Transverse colon (tissue), 4 donors: ENCODE measurements at regions not wholly inside any gene's neighbourhood (a gene's known extent, or its start where the extent isn't known, plus 50 kb on each side); places are given as distances from the start of the nearest gene placed in this dataset.

Source experiments
- DNase-seq: peaks from one replicate; pipeline ENCODE4 v3.0.0-alpha.2; 2019
- H3K27ac ChIP-seq, 4 donors: fragments of 200-600 bp; sonication (generic); 2 replicates each; pipeline ENCODE4 v1.5.1; 2016 to 2018; ENCODE audit warnings: inconsistent platforms in 4 of 4
- H3K27me3 ChIP-seq: fragments of 200-600 bp; sonication (generic); 2 replicates; pipeline ENCODE4 v1.5.1; 2017; ENCODE audit warnings: inconsistent platforms
- H3K36me3 ChIP-seq, 4 donors: fragments of 200-600 bp; sonication (generic); 2 replicates each; pipeline ENCODE4 v1.5.1; 2017 to 2019; ENCODE audit warnings: inconsistent platforms in 4 of 4
- H3K4me1 ChIP-seq, 4 donors: fragments of 200-600 bp; sonication (generic); 2 replicates each; pipeline ENCODE4 v1.5.1; 2017 to 2020; ENCODE audit warnings: inconsistent platforms in 4 of 4
- H3K4me3 ChIP-seq, 4 donors: fragments of 200-600 bp; sonication (generic); 1 replicate in 1 of 4; 2 replicates in 3 of 4; pipeline versions ENCODE4 v1.5.1 to v1.6.1; 2017 to 2019; ENCODE audit warnings: inconsistent platforms in 4 of 4
- H3K9me3 ChIP-seq, 2 donors: fragments of 200-600 bp; sonication (generic); 2 replicates each; pipeline ENCODE4 v1.5.1; 2017 to 2019; ENCODE audit warnings: inconsistent platforms in 2 of 2
- EP300 ChIP-seq: sonication (generic); formaldehyde crosslinking; IDR thresholded peaks from one replicate; pipeline ENCODE4 v1.6.1; 2017; ENCODE audit warnings: antibody characterized with exemption, low read depth
- POLR2A ChIP-seq: fragments of 450-650 bp; IDR thresholded peaks from one replicate; pipeline ENCODE4 v1.6.1; 2016; ENCODE audit warnings: antibody characterized with exemption, mild to moderate bottlenecking, moderate library complexity
- POLR2AphosphoS5 ChIP-seq, 3 donors: sonication (generic); formaldehyde crosslinking; IDR thresholded peaks; one replicate each; pipeline ENCODE4 v1.6.1; 2016; ENCODE audit warnings: antibody characterized with exemption in 3 of 3
- WGBS, 2 donors: methylation state at CpG; one replicate each; pipeline ENCODE4 v1.1.5; 2018; ENCODE audit warnings: low coverage in 1 of 2; 5-methylcytosine and 5-hydroxymethylcytosine counted together
- in situ Hi-C, 4 donors: fragments of 200-750 bp; cut with MboI; loops; one replicate each; pipeline versions ENCODE4 v1.15.0 to v1.15.1; 2017; ENCODE audit warnings: low sequenced_read_pairs in 3 of 4, low pct_ligation_motif_present in 1 of 4, low pct_unique_long_range_greater_than_20kb in 1 of 4
- intact Hi-C: fragments of 100-400 bp; cut with DNase I; formaldehyde crosslinking; loops from one replicate; pipeline ENCODE4 v1.15.1; 2023; ENCODE audit warnings: low total_unique reads
- TF ChIP-seq, protein P1 (sequence below), 5 experiments: fragments of 200-600 bp in 3 of 5; fragments of 450-650 bp in 2 of 5; sonication (generic) in 3 of 5; IDR thresholded peaks; 1 replicate in 2 of 5; 2 replicates in 3 of 5; pipeline ENCODE4 v1.5.1; 2016 to 2017; ENCODE audit warnings: antibody characterized with exemption in 5 of 5, inconsistent platforms in 3 of 5, mild to moderate bottlenecking in 2 of 5, moderate library complexity in 1 of 5

- H3K9me3 ChIP-seq, result no peaks in the 10 kb centered on the region
- no peaks in the 10 kb centered on the region for H3K4me1 ChIP-seq
- DNase-seq, result no peak
- peaks cover 4% of the 10 kb centered on the region for H3K27me3 ChIP-seq
- TF ChIP-seq, protein P1, sequence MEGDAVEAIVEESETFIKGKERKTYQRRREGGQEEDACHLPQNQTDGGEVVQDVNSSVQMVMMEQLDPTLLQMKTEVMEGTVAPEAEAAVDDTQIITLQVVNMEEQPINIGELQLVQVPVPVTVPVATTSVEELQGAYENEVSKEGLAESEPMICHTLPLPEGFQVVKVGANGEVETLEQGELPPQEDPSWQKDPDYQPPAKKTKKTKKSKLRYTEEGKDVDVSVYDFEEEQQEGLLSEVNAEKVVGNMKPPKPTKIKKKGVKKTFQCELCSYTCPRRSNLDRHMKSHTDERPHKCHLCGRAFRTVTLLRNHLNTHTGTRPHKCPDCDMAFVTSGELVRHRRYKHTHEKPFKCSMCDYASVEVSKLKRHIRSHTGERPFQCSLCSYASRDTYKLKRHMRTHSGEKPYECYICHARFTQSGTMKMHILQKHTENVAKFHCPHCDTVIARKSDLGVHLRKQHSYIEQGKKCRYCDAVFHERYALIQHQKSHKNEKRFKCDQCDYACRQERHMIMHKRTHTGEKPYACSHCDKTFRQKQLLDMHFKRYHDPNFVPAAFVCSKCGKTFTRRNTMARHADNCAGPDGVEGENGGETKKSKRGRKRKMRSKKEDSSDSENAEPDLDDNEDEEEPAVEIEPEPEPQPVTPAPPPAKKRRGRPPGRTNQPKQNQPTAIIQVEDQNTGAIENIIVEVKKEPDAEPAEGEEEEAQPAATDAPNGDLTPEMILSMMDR (IDR thresholded peaks at IDR 0.05), result no peak
- TF ChIP-seq POLR2A (no peak), POLR2AphosphoS5 (IDR thresholded peaks at IDR 0.05) (no peak), EP300 (no peak)
- H3K4me3 ChIP-seq, result no peak overlapping the region
- in situ Hi-C loops (no loop called here), intact Hi-C loops (no loop called here)
- WGBS, 2 donors, result 83 to 100% methylated on average over 1 to 12 of the region's 12 CpGs
- H3K27ac ChIP-seq, result no peak overlapping the region
- H3K36me3 ChIP-seq, result no peaks in the 10 kb centered on the region
Observed at GRCh38 chr2:128750328-128751165, 431.9 kb upstream of the HS6ST1 start.

DNA sequence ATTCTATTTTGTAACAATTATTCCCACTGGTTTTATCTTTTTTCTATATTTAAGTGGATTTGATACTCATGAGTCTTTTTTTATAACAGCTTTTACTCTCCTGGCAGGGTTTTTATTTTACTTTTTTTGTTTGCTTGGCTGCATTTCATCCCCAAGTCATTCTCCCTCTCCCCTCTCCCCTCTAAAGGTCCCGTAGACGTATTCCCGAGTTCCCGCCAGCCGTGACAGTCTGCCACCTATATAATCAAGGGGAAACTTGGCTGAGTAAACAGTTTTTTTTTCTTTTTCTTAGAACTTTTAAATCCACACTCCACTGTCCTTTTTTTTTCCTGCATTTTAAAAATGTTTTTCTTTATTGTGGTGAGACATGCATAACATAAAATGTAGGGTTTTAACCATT, 433.1 kb upstream of the HS6ST1 start:
- no peak for TF ChIP-seq POLR2AphosphoS5 (IDR thresholded peaks at IDR 0.05)
- TF ChIP-seq EP300, result no peak
- no peak for TF ChIP-seq POLR2A
- TF ChIP-seq, protein P1 (IDR thresholded peaks at IDR 0.05), result no peak
- WGBS, 2 donors, result 58 to 61% methylated on average over 5 of the region's 5 CpGs
- Histone ChIP-seq H3K36me3 (no peaks in the 10 kb centered on the region), H3K27me3 (no peaks in the 10 kb centered on the region), H3K9me3 (no peaks in the 10 kb centered on the region), H3K27ac (no peak overlapping the region), H3K4me1 (no peaks in the 10 kb centered on the region), H3K4me3 (no peak overlapping the region)
- DNase-seq, result no peak
- in situ Hi-C loops, result no loop called here
- intact Hi-C loops, result no loop called here

GRCh38 chr2:128752691-128753263, 434.1 kb upstream of the HS6ST1 start:
- Histone ChIP-seq H3K4me3 (no peak overlapping the region), H3K27ac (no peak overlapping the region), H3K27me3 (no peaks in the 10 kb centered on the region), H3K4me1 (no peaks in the 10 kb centered on the region), H3K9me3 (no peaks in the 10 kb centered on the region), H3K36me3 (no peaks in the 10 kb centered on the region)
- in situ Hi-C loops, result no loop called here
- DNase-seq, result no peak
- intact Hi-C loops, result no loop called here
- WGBS, 2 donors, result 71 to 80% methylated on average over 10 to 12 of the region's 12 CpGs
- no peak for TF ChIP-seq POLR2AphosphoS5 (IDR thresholded peaks at IDR 0.05)
- TF ChIP-seq, protein P1 (IDR thresholded peaks at IDR 0.05), result no peak
- no peak for TF ChIP-seq EP300
- no peak for TF ChIP-seq POLR2A

DNA sequence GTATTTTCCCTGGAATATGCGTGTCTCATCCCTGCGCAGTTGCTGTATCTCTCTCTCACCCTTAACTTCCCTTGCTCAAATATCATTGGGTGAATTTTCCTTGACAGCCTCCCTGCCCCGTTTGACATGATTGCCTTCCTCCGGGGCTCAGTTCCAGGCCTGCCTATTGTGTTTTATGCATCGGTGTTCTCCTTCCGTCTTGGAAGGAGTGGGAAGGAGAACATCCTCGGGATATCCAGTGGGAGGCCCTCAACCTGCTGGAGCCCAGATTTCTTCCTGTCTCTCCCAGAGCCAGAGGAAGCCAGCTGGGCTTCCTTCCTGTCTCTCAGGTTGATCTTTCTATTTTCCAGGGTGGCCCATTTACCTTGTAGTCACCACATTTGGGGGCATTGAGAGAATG, 434.7 kb upstream of the HS6ST1 start:
- H3K9me3 ChIP-seq, result no peaks in the 10 kb centered on the region
- H3K27ac ChIP-seq, result no peak overlapping the region
- no peaks in the 10 kb centered on the region for H3K36me3 ChIP-seq
- no peak for DNase-seq
- no peaks in the 10 kb centered on the region for H3K27me3 ChIP-seq
- WGBS, 2 donors, result 20 to 65% methylated on average over 1 to 7 of the region's 7 CpGs
- in situ Hi-C loops (no loop called here), intact Hi-C loops (no loop called here)
- no peak for TF ChIP-seq EP300
- no peak for TF ChIP-seq POLR2A
- TF ChIP-seq POLR2AphosphoS5 (IDR thresholded peaks at IDR 0.05), result no peak
- TF ChIP-seq, protein P1 (IDR thresholded peaks at IDR 0.05), result no peak
- no peaks in the 10 kb centered on the region for H3K4me1 ChIP-seq
- H3K4me3 ChIP-seq, result no peak overlapping the region
